BLaER1 (cell line): ENCODE measurements at regions not wholly inside any gene's neighbourhood (a gene's known extent, or its start where the extent isn't known, plus 50 kb on each side); places are given as distances from the start of the nearest gene placed in this dataset.

Experiments used
- H3K27ac ChIP-seq: shearing (Covaris generic); formaldehyde crosslinking; 2 replicates; pipeline ENCODE4 v1.8.1; 2022
- H3K27me3 ChIP-seq: shearing (Covaris generic); formaldehyde crosslinking; 2 replicates; pipeline ENCODE4 v1.8.1; 2022
- H3K36me3 ChIP-seq: shearing (Covaris generic); formaldehyde crosslinking; 2 replicates; pipeline ENCODE4 v1.8.1; 2022
- H3K4me1 ChIP-seq: shearing (Covaris generic); formaldehyde crosslinking; 2 replicates; pipeline ENCODE4 v1.8.1; 2022
- H3K4me2 ChIP-seq: shearing (Covaris generic); formaldehyde crosslinking; 2 replicates; pipeline ENCODE4 v1.8.1; 2022
- H3K4me3 ChIP-seq: shearing (Covaris generic); formaldehyde crosslinking; 2 replicates; pipeline ENCODE4 v1.8.1; 2022
- H3K9ac ChIP-seq: shearing (Covaris generic); formaldehyde crosslinking; 2 replicates; pipeline ENCODE4 v1.8.1; 2022
- H3K9me3 ChIP-seq: shearing (Covaris generic); formaldehyde crosslinking; 2 replicates; pipeline ENCODE4 v1.8.1; 2022
- H4K20me1 ChIP-seq: shearing (Covaris generic); formaldehyde crosslinking; 2 replicates; pipeline ENCODE4 v1.8.1; 2022
- Cebpa-rat ChIP-seq: shearing (Covaris generic); IDR thresholded peaks from 2 replicates; pipeline ENCODE4 v1.8.1; 2022

GRCh38 chr11:116529271-116529670 is 243.5 kb downstream of the BUD13 start:
- TF ChIP-seq Cebpa-rat = no peak
- Histone ChIP-seq H3K4me2 (no peak overlapping the region), H3K9me3 (peaks cover 8% of the 10 kb centered on the region), H3K9ac (no peak overlapping the region), H3K36me3 (no peaks in the 10 kb centered on the region), H3K4me3 (no peak overlapping the region), H3K4me1 (no peaks in the 10 kb centered on the region), H3K27me3 (no peaks in the 10 kb centered on the region), H3K27ac (no peak overlapping the region), H4K20me1 (no peaks in the 10 kb centered on the region)

GRCh38 chr11:116527180-116527991 is 245.4 kb downstream of the BUD13 start:
- Histone ChIP-seq H3K4me2 (no peak overlapping the region), H3K4me1 (no peaks in the 10 kb centered on the region), H3K27ac (no peak overlapping the region), H3K27me3 (no peaks in the 10 kb centered on the region), H4K20me1 (no peaks in the 10 kb centered on the region), H3K4me3 (no peak overlapping the region), H3K36me3 (no peaks in the 10 kb centered on the region), H3K9me3 (peaks cover 8% of the 10 kb centered on the region), H3K9ac (no peak overlapping the region)
- no peak for TF ChIP-seq Cebpa-rat

- Histone ChIP-seq H4K20me1 (no peaks in the 10 kb centered on the region), H3K27ac (no peak overlapping the region), H3K27me3 (no peaks in the 10 kb centered on the region), H3K36me3 (no peaks in the 10 kb centered on the region), H3K4me2 (no peak overlapping the region), H3K9me3 (peaks cover 8% of the 10 kb centered on the region), H3K4me1 (no peaks in the 10 kb centered on the region), H3K9ac (no peak overlapping the region), H3K4me3 (no peak overlapping the region)
- no peak for TF ChIP-seq Cebpa-rat
These were observed 246.8 kb downstream of the BUD13 start for GRCh38 chr11:116525961-116526495.

GRCh38 chr11:116519499-116519898 is 253.3 kb downstream of the BUD13 start:
- no peaks in the 10 kb centered on the region for H3K27me3 ChIP-seq
- no peak for TF ChIP-seq Cebpa-rat
- H3K27ac ChIP-seq = no peak overlapping the region
- H3K4me2 ChIP-seq = no peak overlapping the region
- H3K36me3 ChIP-seq = no peaks in the 10 kb centered on the region
- H4K20me1 ChIP-seq = no peaks in the 10 kb centered on the region
- H3K9me3 ChIP-seq = no peaks in the 10 kb centered on the region
- no peak overlapping the region for H3K4me3 ChIP-seq
- no peak overlapping the region for H3K9ac ChIP-seq
- H3K4me1 ChIP-seq = no peaks in the 10 kb centered on the region

- no peaks in the 10 kb centered on the region for H3K27me3 ChIP-seq
- no peak overlapping the region for H3K4me3 ChIP-seq
- TF ChIP-seq Cebpa-rat = no peak
- H4K20me1 ChIP-seq = no peaks in the 10 kb centered on the region
- no peaks in the 10 kb centered on the region for H3K9me3 ChIP-seq
- no peaks in the 10 kb centered on the region for H3K4me1 ChIP-seq
- H3K9ac ChIP-seq = no peak overlapping the region
- H3K36me3 ChIP-seq = no peaks in the 10 kb centered on the region
- no peak overlapping the region for H3K27ac ChIP-seq
- H3K4me2 ChIP-seq = no peak overlapping the region
These were observed 254.6 kb downstream of the BUD13 start for GRCh38 chr11:116518141-116518540.

- Histone ChIP-seq H4K20me1 (no peaks in the 10 kb centered on the region), H3K36me3 (no peaks in the 10 kb centered on the region), H3K4me1 (no peaks in the 10 kb centered on the region), H3K4me3 (no peak overlapping the region), H3K4me2 (no peak overlapping the region), H3K27me3 (no peaks in the 10 kb centered on the region), H3K9me3 (no peaks in the 10 kb centered on the region), H3K27ac (no peak overlapping the region), H3K9ac (no peak overlapping the region)
- no peak for TF ChIP-seq Cebpa-rat
These were observed 255.2 kb downstream of the BUD13 start for GRCh38 chr11:116517584-116517983.

- Histone ChIP-seq H3K27me3 (no peaks in the 10 kb centered on the region), H3K4me2 (no peak overlapping the region), H3K4me3 (no peak overlapping the region), H3K27ac (no peak overlapping the region), H3K4me1 (no peaks in the 10 kb centered on the region), H3K9me3 (no peaks in the 10 kb centered on the region), H3K9ac (no peak overlapping the region), H4K20me1 (no peaks in the 10 kb centered on the region), H3K36me3 (no peaks in the 10 kb centered on the region)
- TF ChIP-seq Cebpa-rat = no peak
These were observed 255.7 kb downstream of the BUD13 start for GRCh38 chr11:116517077-116517476.

- Histone ChIP-seq H3K27ac (no peak overlapping the region), H3K9ac (no peak overlapping the region), H3K36me3 (no peaks in the 10 kb centered on the region), H3K27me3 (no peaks in the 10 kb centered on the region), H3K4me1 (no peaks in the 10 kb centered on the region), H4K20me1 (no peaks in the 10 kb centered on the region), H3K4me3 (no peak overlapping the region), H3K9me3 (no peaks in the 10 kb centered on the region), H3K4me2 (no peak overlapping the region)
- no peak for TF ChIP-seq Cebpa-rat
These were observed 257.1 kb downstream of the BUD13 start for GRCh38 chr11:116515664-116516184.

GRCh38 chr11:116513894-116514293 is 258.9 kb downstream of the BUD13 start:
- Histone ChIP-seq H3K4me2 (no peak overlapping the region), H3K4me3 (no peak overlapping the region), H3K36me3 (no peaks in the 10 kb centered on the region), H3K27ac (no peak overlapping the region), H3K9me3 (no peaks in the 10 kb centered on the region), H4K20me1 (no peaks in the 10 kb centered on the region), H3K9ac (no peak overlapping the region), H3K27me3 (no peaks in the 10 kb centered on the region), H3K4me1 (no peaks in the 10 kb centered on the region)
- TF ChIP-seq Cebpa-rat = no peak

GRCh38 chr11:116513278-116513823 is 259.4 kb downstream of the BUD13 start:
- Histone ChIP-seq H3K27ac (no peak overlapping the region), H3K4me2 (no peak overlapping the region), H3K9ac (no peak overlapping the region), H4K20me1 (no peaks in the 10 kb centered on the region), H3K27me3 (no peaks in the 10 kb centered on the region), H3K4me1 (no peaks in the 10 kb centered on the region), H3K36me3 (no peaks in the 10 kb centered on the region), H3K9me3 (no peaks in the 10 kb centered on the region), H3K4me3 (no peak overlapping the region)
- no peak for TF ChIP-seq Cebpa-rat
